HG03469 (cell line): ENCODE measurements at regions not wholly inside any gene's neighbourhood (a gene's known extent, or its start where the extent isn't known, plus 50 kb on each side); places are given as distances from the start of the nearest gene placed in this dataset.

ENCODE experiments used
- ATAC-seq: cut with Tn5 transposase; IDR thresholded peaks from one replicate; pipeline ENCODE4 v1.9.1; 2021; ENCODE audit warnings: mild to moderate bottlenecking, moderate library complexity, moderate number of reproducible peaks; ENCODE audit not compliant: unreplicated experiment

GRCh38 chr6:19972221-19972620 is 135.1 kb downstream of the ID4 start:
- no peak for ATAC-seq

DNA sequence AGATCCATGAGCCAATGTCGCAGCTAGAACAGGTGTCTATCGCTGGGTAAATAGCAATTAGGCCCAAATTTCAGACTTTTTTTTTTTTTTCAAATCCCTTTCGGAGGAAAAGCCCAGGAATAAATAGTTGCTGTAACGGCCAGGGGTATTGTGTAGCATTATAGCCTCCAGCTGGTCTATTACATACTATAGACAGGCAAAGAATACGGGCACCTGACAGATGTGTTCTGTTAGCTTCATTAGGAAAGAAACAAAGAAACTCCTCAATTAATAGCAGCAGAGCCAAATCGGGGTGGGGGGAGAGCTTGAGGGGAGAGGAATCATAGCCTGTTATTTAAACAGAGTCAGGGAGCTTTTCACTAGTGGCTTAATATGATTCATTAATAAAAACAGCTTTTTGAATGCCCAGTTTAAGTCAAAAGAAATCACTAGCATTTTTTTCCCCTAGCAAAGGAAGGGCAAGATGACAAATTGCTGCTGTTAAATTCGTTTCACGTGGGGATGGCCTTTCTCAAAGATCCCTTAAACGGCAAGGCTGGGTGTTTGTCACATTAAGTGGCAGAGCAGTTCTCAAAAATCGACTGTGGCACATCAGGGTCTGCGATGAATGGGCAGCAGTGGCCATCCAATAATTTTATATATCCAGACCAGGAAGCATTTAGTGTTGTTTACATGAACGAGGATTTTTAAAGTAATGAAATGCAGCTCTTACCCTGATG is 139.4 kb downstream of the ID4 start:
- no peak for ATAC-seq

DNA sequence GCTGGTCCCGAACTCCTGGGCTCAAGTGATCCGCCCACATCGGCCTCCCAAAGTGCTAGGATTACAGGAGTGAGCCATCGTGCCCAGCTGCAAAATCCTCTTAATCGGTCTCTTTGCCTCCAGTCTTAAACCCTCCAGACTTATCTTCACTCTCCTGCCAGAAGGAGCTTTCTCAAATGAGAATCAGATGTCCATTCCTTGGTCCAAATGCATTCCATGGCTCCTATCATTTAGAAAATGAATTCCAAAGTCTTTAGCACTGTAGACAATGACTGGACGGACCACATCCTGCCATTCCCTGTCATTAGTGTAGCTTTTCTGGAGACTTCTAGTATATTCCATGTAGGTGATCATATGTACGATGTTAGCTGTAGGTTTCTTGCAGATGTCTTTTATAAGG is 141.9 kb downstream of the ID4 start:
- no peak for ATAC-seq

- ATAC-seq: no peak
Observed at GRCh38 chr6:19979986-19980385, 142.8 kb downstream of the ID4 start.

DNA sequence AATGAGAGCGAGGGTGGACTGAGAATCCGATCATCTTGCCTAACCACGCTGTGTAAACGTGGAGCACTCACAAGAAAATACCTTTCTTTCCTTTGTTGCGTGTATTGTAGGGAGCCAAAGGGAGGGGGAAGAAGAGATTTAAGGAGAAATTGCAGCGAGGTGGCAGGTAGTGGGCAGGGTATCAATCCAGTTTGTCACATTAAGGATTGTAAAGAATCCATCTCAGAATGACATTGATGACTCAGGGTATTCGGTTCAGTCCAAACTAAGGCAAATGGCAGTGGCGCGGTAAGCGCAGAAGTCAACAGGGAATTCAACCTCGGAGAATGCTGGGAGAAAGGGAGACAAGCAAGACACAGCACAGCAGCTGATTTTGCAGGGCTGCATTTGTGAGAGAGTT is 146.2 kb downstream of the ID4 start:
- ATAC-seq: no peak

DNA sequence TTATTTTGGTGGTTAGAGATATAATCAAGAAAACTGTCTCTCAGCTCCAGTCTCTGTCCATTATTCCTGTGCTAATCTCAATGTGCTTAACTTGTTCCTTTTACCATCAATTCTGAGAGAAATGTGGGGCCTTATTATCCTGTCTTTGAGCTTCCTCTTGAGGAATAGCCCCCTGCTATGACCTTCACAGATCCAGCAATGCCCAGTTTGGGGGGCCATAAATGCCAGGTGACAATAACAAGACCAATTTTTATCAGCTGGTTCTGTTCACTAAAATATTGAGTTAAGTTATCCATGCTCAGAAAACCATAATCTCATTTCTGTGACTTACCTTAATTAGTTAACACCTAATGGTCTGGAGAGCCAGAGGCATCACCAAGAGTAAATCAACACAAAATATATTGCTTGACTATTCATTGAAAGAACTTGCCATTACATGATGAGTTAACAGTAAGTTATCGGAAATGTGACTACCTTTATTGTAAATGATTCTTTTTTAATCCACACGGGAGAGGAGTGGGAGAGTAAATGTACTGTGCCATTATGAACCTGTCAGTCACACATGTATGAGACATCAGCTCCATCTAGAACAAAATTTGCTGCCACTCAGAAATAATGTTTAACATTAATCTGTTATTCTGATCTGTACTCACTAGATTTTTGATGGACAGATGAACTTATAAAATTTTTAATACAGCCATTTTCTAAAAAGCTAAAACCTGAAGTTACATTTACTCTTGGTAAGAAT is 149.7 kb downstream of the ID4 start:
- ATAC-seq: no peak

- ATAC-seq: no peak
Observed at GRCh38 chr6:19988555-19988954, 151.4 kb downstream of the ID4 start.

GRCh38 chr6:19991176-19991575 is 154.0 kb downstream of the ID4 start:
- ATAC-seq: no peak

DNA sequence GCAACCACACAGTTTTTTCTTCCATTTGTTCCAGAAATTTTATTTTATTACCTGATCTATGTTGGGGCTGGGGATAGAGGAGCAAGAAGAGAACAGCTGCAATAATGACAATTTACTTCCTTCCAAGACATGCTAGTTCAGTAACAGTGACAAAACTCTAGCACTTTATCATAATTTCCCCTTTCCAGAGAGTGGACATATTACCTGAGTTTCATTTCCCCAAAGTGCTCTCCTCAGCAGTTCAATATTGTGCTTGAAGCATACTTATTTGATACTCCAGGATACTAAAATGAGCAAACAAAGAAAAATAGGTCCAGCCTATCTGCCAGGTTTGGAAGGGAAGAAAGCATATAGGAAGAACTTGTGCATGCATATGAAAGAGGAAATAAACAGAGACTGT is 157.7 kb downstream of the ID4 start:
- no peak for ATAC-seq

GRCh38 chr6:19995575-19996257 is 158.5 kb downstream of the ID4 start:
- no peak for ATAC-seq

- ATAC-seq: no peak
Observed at GRCh38 chr6:19997104-19997503, 159.9 kb downstream of the ID4 start.

DNA sequence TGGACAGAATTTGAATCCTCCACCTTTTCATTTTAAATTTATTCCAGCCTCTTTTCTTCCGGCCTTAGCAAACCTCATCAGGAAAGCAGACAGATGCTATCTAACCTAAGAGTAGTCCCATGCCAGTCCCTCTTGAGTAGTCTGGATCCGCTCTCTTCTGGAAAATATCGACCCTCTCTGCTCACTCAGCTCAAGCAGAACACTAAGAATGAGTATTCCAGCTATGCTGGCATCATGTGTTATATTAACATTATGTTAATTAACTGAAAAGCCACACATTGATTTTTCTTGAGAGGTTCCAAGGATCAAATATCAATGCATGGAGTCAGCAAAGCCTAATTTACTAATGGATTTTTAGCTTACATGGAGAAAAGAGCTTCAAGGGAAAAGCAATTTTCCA is 161.4 kb downstream of the ID4 start:
- ATAC-seq: no peak

DNA sequence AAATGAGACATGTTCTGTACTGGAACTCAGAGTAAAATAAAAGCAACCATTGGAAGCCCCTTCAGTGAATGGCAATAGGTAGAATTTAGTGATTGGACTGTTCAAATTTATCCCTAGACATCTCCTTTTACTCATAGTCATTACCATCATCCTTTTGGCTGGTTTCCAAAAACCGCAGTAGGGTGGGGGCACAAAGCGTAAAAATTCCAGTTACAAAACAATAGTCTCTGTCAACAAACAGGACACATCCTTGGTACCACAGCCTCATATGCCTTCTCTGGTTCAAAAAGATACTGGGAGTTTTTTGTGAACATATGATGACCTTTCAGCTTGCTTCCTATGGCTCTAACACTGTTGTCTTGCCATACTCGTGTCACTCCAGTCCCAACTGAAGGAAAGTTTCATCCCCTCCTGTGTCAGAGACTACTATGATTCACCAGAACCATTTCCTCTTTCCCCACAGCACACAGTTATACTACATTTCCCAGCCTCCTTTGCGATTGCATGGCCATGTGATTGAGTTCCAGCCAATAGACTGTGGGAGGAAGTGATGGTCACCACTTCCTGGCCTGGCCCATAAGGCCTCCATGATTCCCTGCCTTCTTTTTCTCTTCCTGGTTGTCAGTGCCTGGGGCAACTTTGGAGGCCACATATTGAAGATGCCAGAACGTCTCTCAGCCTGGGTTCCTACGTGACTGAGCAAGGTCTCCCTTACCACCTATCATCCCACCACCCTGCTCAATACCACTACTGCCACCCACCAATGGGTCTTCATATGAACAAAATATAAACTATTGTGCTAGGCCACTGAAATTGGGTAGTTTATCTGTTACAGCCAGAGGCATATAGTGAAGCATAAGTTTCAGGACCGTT is 162.4 kb downstream of the ID4 start:
- peak; percentile 98 for ATAC-seq

DNA sequence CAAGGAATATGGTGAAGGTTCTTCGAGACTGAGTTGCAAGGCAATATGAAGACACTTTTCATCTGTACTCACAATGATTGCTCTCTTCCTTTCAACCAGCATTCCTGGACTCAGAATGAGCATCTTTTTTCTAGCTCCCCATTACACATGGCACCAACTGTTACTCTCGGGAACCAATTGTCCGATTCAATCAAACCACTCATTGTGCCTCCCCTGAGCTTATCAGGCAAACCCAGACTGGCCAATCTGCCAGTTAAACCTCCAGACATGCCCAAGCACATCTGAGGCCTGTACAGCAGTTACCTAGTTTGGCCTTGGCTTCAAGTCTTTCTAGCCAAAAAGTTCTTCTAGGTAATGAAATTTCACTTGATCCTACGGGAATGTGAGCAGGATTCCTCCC is 164.1 kb downstream of the ID4 start:
- no peak for ATAC-seq

DNA sequence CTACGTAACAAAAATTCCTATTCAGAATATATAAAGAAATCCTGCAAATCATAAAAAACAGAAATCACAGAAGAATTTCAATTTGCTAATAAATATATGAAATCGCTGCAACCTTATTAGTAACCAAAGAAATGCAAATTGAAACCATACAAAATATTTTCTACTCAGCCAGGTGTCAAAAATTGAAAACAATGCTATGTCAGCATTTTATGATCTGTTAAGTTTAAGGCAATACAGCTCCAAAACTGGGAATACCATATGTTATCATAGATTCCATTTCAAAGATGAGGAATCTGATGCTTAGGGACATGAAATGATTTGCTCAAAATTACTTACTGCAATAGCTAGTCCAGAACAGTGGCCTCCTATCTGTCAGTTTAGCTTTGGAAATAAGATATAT is 168.9 kb downstream of the ID4 start:
- ATAC-seq: no peak

- ATAC-seq: no peak
Observed at GRCh38 chr6:20008131-20008530, 171.0 kb downstream of the ID4 start.

DNA sequence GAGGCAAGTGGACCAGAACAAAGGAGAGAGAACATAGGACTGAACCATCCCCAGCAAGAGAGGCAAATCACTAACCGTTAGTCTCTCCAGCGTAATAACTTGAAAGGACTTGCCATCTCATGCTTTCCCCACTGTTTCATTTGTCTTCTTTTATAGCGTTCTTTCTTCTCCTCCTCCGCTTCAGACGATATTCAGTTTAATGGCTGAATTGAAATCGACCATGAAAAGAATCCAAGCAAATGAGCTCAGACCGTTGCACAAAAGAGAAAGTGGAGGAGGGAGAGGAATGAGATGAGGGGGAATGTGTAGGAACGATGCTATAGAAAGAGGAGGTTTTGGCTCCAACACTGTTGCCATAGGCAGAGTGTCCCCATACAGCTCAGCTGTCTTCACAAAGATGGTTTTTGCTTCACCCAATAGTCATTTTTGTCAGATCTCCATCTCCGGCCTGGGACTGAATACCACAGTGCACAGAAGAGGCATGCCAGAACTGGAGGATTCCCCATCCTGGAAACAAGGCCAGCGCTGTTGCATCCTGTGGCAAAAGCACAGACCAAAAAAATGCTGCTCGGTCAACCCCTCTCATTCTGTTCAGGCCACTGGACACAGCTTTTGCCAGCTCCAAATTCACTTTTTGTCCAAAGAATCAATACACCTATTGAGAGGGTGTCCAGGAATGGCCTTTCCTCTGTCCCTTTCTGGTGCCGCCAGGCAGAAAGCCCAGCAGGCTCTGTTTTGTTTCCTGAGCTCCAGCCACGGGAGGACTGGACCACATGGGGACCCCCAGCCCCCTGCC is 176.1 kb downstream of the ID4 start:
- ATAC-seq: no peak

GRCh38 chr6:20014508-20014907 is 177.3 kb downstream of the ID4 start:
- ATAC-seq: no peak

- no peak for ATAC-seq
Observed at GRCh38 chr6:20020526-20020925, 183.4 kb downstream of the ID4 start.

DNA sequence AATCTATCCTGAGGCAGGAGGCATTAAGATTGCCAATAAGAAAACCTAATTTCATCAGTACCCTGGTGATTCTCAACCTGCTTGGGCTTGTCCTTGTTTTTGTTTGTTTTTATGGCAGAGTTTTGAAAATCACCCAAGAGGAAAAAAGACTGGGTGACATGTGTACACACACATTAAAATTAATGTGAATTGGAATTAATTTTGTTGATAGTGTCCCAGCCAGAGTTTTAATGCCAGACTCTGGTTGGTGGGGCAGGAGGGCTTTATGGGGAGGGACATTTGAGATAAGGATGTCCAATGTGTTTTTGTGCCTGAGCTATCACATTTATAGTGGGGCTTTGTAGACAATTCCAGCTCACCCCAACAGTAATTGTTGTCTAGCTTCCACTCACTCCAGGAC is 184.6 kb downstream of the ID4 start:
- ATAC-seq: no peak
